C4-2B (cell line): ENCODE measurements at regions not wholly inside any gene's neighbourhood (a gene's known extent, or its start where the extent isn't known, plus 50 kb on each side); places are given as distances from the start of the nearest gene placed in this dataset.

ENCODE experiments used
- ZFX ChIP-seq: fragments of 450-650 bp; IDR thresholded peaks from 2 replicates; pipeline ENCODE4 v1.6.1; 2017
- TF ChIP-seq, protein P1 (sequence below): fragments of 450-650 bp; conservative IDR thresholded peaks from 2 replicates; pipeline ENCODE4 v1.5.1; 2017; ENCODE audit warnings: mild to moderate bottlenecking

- TF ChIP-seq, protein P1, sequence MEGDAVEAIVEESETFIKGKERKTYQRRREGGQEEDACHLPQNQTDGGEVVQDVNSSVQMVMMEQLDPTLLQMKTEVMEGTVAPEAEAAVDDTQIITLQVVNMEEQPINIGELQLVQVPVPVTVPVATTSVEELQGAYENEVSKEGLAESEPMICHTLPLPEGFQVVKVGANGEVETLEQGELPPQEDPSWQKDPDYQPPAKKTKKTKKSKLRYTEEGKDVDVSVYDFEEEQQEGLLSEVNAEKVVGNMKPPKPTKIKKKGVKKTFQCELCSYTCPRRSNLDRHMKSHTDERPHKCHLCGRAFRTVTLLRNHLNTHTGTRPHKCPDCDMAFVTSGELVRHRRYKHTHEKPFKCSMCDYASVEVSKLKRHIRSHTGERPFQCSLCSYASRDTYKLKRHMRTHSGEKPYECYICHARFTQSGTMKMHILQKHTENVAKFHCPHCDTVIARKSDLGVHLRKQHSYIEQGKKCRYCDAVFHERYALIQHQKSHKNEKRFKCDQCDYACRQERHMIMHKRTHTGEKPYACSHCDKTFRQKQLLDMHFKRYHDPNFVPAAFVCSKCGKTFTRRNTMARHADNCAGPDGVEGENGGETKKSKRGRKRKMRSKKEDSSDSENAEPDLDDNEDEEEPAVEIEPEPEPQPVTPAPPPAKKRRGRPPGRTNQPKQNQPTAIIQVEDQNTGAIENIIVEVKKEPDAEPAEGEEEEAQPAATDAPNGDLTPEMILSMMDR = no peak
- no peak for TF ChIP-seq ZFX
Measured at GRCh38 chr4:111546881-111547280, 598.4 kb upstream of the FAM241A start.
